Endothelial cell of umbilical vein (primary cell): ENCODE measurements at regions not wholly inside any gene's neighbourhood (a gene's known extent, or its start where the extent isn't known, plus 50 kb on each side); places are given as distances from the start of the nearest gene placed in this dataset.

Source experiments
- BruUV-seq: library from RNA; stranded (reverse); fragments of 400-500 nt; replicated peaks from 2 replicates; lab custom pipeline; 2021; lab: Mats Ljungman, UMichigan
- CTCF ChIA-PET: fragments of 300-600, 350-600 bp; sonication (Branson Sonifier 250); formaldehyde crosslinking; loops from one replicate; lab custom pipeline; 2021; ENCODE audit warnings: antibody characterized with exemption, inconsistent platforms; lab: Charles Lee
- POLR2A ChIA-PET: fragments of 300-600, 350-600 bp; sonication (Branson Sonifier 250); formaldehyde crosslinking; loops from one replicate; lab custom pipeline; 2021; ENCODE audit warnings: antibody characterized with exemption, inconsistent platforms; lab: Charles Lee
- DNase-seq: peaks from one replicate; pipeline ENCODE4 v3.0.0-alpha.2; 2011; ENCODE audit warnings: low read depth, low spot score
- FAIRE-seq: peaks from 2 replicates; lab custom pipeline; 2011; peaks lifted over from hg19 to GRCh38; lab: Jason Lieb, UNC
- H2AFZ ChIP-seq: 2 replicates; pipeline ENCODE4 v1.6.0; 2012; ENCODE audit warnings: low read depth, low read length, control low read depth, inconsistent platforms
- H3K27ac ChIP-seq: 2 replicates; pipeline ENCODE4 v1.5.1; 2011; ENCODE audit warnings: low read depth, mild to moderate bottlenecking, control low read depth, low read length, moderate library complexity; ENCODE audit not compliant: insufficient read depth
- H3K27me3 ChIP-seq, 2 experiments: 2 replicates each; pipeline versions ENCODE4 v1.6.0 to v1.6.1; 2011; ENCODE audit warnings: low read length in 2 of 2, mixed read lengths in 1 of 2; ENCODE audit not compliant: control insufficient read depth in 2 of 2, insufficient read depth in 2 of 2
- H3K36me3 ChIP-seq, 2 experiments: 2 replicates in 1 of 2; 3 replicates in 1 of 2; pipeline ENCODE4 v1.5.1; 2011; ENCODE audit warnings: low read length in 2 of 2, mild to moderate bottlenecking in 1 of 2, moderate library complexity in 1 of 2; ENCODE audit not compliant: control insufficient read depth in 2 of 2, insufficient read depth in 2 of 2; ENCODE audit errors: extremely low read depth in 1 of 2
- H3K4me1 ChIP-seq: 3 replicates; pipeline ENCODE4 v1.5.1; 2011; ENCODE audit warnings: mild to moderate bottlenecking, low read length; ENCODE audit not compliant: control insufficient read depth, insufficient read depth; ENCODE audit errors: extremely low read depth
- H3K4me2 ChIP-seq: 2 replicates; pipeline ENCODE4 v1.6.1; 2011; ENCODE audit warnings: low read length, control low read depth, mixed read lengths; ENCODE audit not compliant: insufficient read depth
- H3K4me3 ChIP-seq, 3 experiments: fragments of 200-600 bp in 1 of 3; sonication (generic), shearing (Covaris generic) in 1 of 3; replicated peaks in 1 of 3; 2 replicates each; pipeline ENCODE4 v1.5.1; 2011 to 2016; ENCODE audit warnings: control low read depth in 3 of 3, low read length in 3 of 3, mild to moderate bottlenecking in 2 of 3, inconsistent platforms in 1 of 3, low read depth in 1 of 3, moderate library complexity in 1 of 3; ENCODE audit not compliant: insufficient read depth in 1 of 3
- H3K79me2 ChIP-seq: 2 replicates; pipeline ENCODE4 v1.6.0; 2012; ENCODE audit warnings: low read length, inconsistent platforms; ENCODE audit not compliant: control insufficient read depth, insufficient read depth
- H3K9ac ChIP-seq: replicated peaks from 2 replicates; pipeline ENCODE3; 2011; ENCODE audit warnings: low read length, control low read depth; ENCODE audit not compliant: insufficient read depth; ENCODE audit errors: extremely low read depth
- H3K9me1 ChIP-seq: replicated peaks from 3 replicates; pipeline ENCODE4 v1.6.0; 2011; ENCODE audit warnings: mild to moderate bottlenecking, low read length; ENCODE audit not compliant: control insufficient read depth, insufficient read depth; ENCODE audit errors: extremely low read depth
- H3K9me3 ChIP-seq: replicated peaks from 2 replicates; pipeline ENCODE4 v1.5.1; 2012; ENCODE audit warnings: low read length, inconsistent platforms; ENCODE audit not compliant: control insufficient read depth, insufficient read depth
- H4K20me1 ChIP-seq: replicated peaks from 2 replicates; pipeline ENCODE3; 2011; ENCODE audit warnings: mild to moderate bottlenecking, low read length; ENCODE audit not compliant: control insufficient read depth, insufficient read depth; ENCODE audit errors: extremely low read depth
- EZH2 ChIP-seq: IDR thresholded peaks from 2 replicates; pipeline ENCODE4 v1.6.1; 2012; ENCODE audit warnings: borderline replicate concordance, low read depth, mild to moderate bottlenecking, moderate library complexity, low read length, inconsistent platforms; ENCODE audit not compliant: severe bottlenecking
- FOS ChIP-seq: IDR thresholded peaks from 2 replicates; pipeline ENCODE4 v1.6.1; 2011; ENCODE audit warnings: mild to moderate bottlenecking, low read length, moderate library complexity, borderline replicate concordance; ENCODE audit not compliant: insufficient read depth
- JUN ChIP-seq: IDR thresholded peaks from 2 replicates; pipeline ENCODE4 v1.6.1; 2011; ENCODE audit warnings: borderline replicate concordance, low read depth; ENCODE audit not compliant: insufficient read length, insufficient read depth
- MYC ChIP-seq: IDR thresholded peaks from one replicate; pipeline ENCODE4 v1.6.1; 2011; ENCODE audit warnings: mild to moderate bottlenecking, low read depth, low read length
- POLR2A ChIP-seq: IDR thresholded peaks from 2 replicates; pipeline ENCODE4 v1.6.1; 2012; ENCODE audit warnings: low read depth, mild to moderate bottlenecking, control low read depth, low read length
- POLR2AphosphoS5 ChIP-seq: IDR thresholded peaks from 2 replicates; pipeline ENCODE4 v1.6.1; 2012; ENCODE audit warnings: low read depth, mild to moderate bottlenecking, control low read depth, low read length, moderate library complexity; ENCODE audit not compliant: insufficient read depth
- dilution Hi-C: fragments of 300-500 bp; cut with MboI; formaldehyde crosslinking; loops from one replicate; pipeline ENCODE4 v1.15.0; 2019; ENCODE audit warnings: low sequenced_read_pairs; ENCODE audit not compliant: extremely low pct_ligation_motif_present
- intact Hi-C: fragments of 100-400 bp; cut with micrococcal nuclease; formaldehyde crosslinking; loops from one replicate; pipeline ENCODE4 v1.10.0; 2022
- TF ChIP-seq, protein P1 (sequence below): IDR thresholded peaks from 2 replicates; pipeline ENCODE4 v1.6.1; 2011; ENCODE audit not compliant: insufficient read depth, insufficient read length
- TF ChIP-seq, protein P2 (sequence below), 2 donors: IDR thresholded peaks; 1 replicate in 1 of 2; 2 replicates in 1 of 2; pipeline ENCODE4 v1.5.1; 2011; ENCODE audit warnings: low read length in 2 of 2, mild to moderate bottlenecking in 2 of 2, moderate library complexity in 2 of 2, control low read depth in 1 of 2, inconsistent platforms in 1 of 2, low read depth in 1 of 2; ENCODE audit not compliant: insufficient read depth in 1 of 2; ENCODE audit errors: extremely low read depth in 1 of 2

DNA sequence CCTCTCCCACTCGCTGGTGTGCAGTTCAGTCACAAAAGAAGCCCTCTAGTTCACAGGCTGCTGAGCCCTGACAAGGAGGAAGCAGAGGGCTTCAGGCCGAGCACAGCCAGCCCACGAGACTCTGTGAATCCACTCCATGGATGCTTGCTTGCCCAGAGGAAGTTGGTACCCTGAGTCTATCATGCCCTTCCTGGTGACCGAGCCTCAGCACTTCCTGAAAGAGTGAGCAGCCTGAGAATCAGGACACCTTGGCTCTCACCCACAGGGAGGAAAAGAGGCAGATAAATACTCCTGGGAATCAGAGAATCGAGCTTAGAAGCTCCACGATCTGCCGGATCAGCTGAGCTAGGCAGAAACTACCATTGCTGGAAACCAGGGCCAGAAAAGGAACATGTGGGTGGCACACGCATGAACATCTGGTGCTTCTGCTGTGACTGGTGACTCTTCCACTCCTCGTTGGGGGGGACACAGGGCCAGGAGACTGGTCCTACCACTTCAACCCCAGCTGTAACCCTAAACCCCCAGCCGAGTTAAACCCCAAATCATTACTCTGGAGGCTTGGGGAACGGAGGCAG is 376.3 kb upstream of the CAMK1G start:
- dilution Hi-C loops (no loop called here), intact Hi-C loops (loop anchor here (1.0 to 10.0 kb wide), 3 partner anchors 42 to 962 kb away; partner anchors contain the start of gene PLXNA2)
- FAIRE-seq (no peak), DNase-seq (no peak)
- no peaks in the 10 kb centered on the region for H3K4me1 ChIP-seq
- no peaks in the 10 kb centered on the region for H3K9me3 ChIP-seq
- no peaks in the 10 kb centered on the region for H3K9me1 ChIP-seq
- POLR2A ChIA-PET: no interaction called here
- no peak overlapping the region for H3K4me3 ChIP-seq
- H3K27me3 ChIP-seq: peaks cover 16 to 23% of the 10 kb centered on the region in 2 experiments
- CTCF ChIA-PET: interaction anchor here (0.8 to 7.4 kb wide), 27 partner anchors 9 to 1213 kb away, joined by 3 to 69 read pairs (median 4); partner anchors contain the start of gene PLXNA2
- peak overlapping the region; percentile 45 for H2AFZ ChIP-seq
- BruUV-seq: no TSS peak
- H3K36me3 ChIP-seq: no peaks in the 10 kb centered on the region
- no peaks in the 10 kb centered on the region for H3K79me2 ChIP-seq
- no peaks in the 10 kb centered on the region for H4K20me1 ChIP-seq
- TF ChIP-seq, protein P1, sequence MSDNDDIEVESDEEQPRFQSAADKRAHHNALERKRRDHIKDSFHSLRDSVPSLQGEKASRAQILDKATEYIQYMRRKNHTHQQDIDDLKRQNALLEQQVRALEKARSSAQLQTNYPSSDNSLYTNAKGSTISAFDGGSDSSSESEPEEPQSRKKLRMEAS: no peak
- TF ChIP-seq JUN: no peak
- no peak for TF ChIP-seq FOS
- no peak for TF ChIP-seq MYC
- TF ChIP-seq EZH2: no peak
- TF ChIP-seq POLR2A: no peak
- TF ChIP-seq, protein P2, sequence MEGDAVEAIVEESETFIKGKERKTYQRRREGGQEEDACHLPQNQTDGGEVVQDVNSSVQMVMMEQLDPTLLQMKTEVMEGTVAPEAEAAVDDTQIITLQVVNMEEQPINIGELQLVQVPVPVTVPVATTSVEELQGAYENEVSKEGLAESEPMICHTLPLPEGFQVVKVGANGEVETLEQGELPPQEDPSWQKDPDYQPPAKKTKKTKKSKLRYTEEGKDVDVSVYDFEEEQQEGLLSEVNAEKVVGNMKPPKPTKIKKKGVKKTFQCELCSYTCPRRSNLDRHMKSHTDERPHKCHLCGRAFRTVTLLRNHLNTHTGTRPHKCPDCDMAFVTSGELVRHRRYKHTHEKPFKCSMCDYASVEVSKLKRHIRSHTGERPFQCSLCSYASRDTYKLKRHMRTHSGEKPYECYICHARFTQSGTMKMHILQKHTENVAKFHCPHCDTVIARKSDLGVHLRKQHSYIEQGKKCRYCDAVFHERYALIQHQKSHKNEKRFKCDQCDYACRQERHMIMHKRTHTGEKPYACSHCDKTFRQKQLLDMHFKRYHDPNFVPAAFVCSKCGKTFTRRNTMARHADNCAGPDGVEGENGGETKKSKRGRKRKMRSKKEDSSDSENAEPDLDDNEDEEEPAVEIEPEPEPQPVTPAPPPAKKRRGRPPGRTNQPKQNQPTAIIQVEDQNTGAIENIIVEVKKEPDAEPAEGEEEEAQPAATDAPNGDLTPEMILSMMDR (IDR thresholded peaks at IDR 0.05; ENCODE audit: extremely low read depth in 1 of 2, insufficient read depth in 1 of 2, low read depth in 1 of 2, low read length in 2 of 2): no peak
- no peak for TF ChIP-seq POLR2AphosphoS5
- no peak overlapping the region for H3K27ac ChIP-seq
- peak overlapping the region; percentile 2 for H3K4me2 ChIP-seq
- H3K9ac ChIP-seq: no peak overlapping the region
